ENCODE measurements at regions not wholly inside any gene's neighbourhood (a gene's known extent, or its start where the extent isn't known, plus 50 kb on each side); places are given as distances from the start of the nearest gene placed in this dataset.

GRCh38 chr5:89816038-89816437 lies 593.5 kb downstream of the CETN3 start:
- no peak for TF ChIP-seq POLR2A (IDR thresholded peaks at IDR 0.05; ENCODE audit: low read depth, low read length)
- no peak for TF ChIP-seq TAF1 (IDR thresholded peaks at IDR 0.05; ENCODE audit: borderline replicate concordance, low read depth, low read length)

Measured in GM12892 (cell line).